ENCODE measurements at regions not wholly inside any gene's neighbourhood (a gene's known extent, or its start where the extent isn't known, plus 50 kb on each side); places are given as distances from the start of the nearest gene placed in this dataset.
A peak's percentile ranks its signal among the peaks of the same experiment; 100 is the strongest.

DNA sequence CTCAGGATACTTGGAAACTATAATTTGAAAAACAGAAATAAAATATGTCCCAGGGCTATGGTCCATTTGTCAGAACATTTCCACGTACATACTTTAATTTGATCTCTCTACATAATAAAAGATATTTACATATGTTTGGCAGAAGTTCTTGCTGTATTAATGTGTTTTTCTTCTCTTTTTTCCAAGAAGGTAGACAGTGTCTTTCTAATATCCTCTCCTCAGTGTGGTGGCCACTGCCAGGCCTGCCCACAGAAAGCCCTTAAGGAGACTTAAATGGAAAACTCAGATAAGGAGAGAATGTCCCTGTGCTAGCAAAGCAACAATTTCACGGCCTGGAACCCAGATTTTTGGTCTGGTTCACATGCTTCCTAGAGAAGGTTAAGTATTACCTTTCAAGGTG lies 76.5 kb upstream of the ARHGEF26 start:
- H3K9me3 ChIP-seq (ENCODE audit: control insufficient read depth, low read length): no peaks in the 10 kb centered on the region
- H3K4me1 ChIP-seq (ENCODE audit: control insufficient read depth, insufficient read depth, low read length): no peaks in the 10 kb centered on the region
- H3K9ac ChIP-seq (ENCODE audit: low read length): no peak overlapping the region
- H3K27me3 ChIP-seq (replicated peaks; ENCODE audit: control insufficient read depth, insufficient read depth, low read length): no peaks in the 10 kb centered on the region
- H3K36me3 ChIP-seq (ENCODE audit: control insufficient read depth, insufficient read depth, low read length, severe bottlenecking): no peaks in the 10 kb centered on the region
- no peak for DNase-seq (ENCODE audit: low read depth)
- H3K4me3 ChIP-seq (ENCODE audit: low read length): no peak overlapping the region

DNA sequence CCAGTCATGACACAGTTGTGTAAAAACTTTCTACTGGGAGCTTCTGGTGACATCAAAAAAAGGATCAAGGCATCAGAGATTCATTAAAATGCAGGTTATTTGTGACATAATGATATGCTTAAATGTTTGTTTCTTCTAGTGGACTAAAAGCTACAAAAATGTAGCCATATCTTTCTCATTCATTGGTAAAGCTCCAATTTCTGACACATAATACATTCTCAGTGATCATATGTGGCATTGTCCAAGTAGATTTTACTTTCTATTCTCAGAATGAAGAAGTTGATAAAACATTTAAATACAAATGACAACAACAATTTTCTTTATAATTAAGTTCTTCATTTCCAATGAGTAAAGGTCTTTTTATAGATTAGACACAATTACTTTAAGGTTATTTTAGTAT lies 71.0 kb upstream of the ARHGEF26 start:
- H3K36me3 ChIP-seq (ENCODE audit: control insufficient read depth, insufficient read depth, low read length, severe bottlenecking): no peaks in the 10 kb centered on the region
- H3K4me3 ChIP-seq (ENCODE audit: low read length): no peak overlapping the region
- no peak for DNase-seq (ENCODE audit: low read depth)
- no peaks in the 10 kb centered on the region for H3K9me3 ChIP-seq (ENCODE audit: control insufficient read depth, low read length)
- H3K27me3 ChIP-seq (replicated peaks; ENCODE audit: control insufficient read depth, insufficient read depth, low read length): no peaks in the 10 kb centered on the region
- peaks cover 8% of the 10 kb centered on the region for H3K4me1 ChIP-seq (ENCODE audit: control insufficient read depth, insufficient read depth, low read length)
- H3K9ac ChIP-seq (ENCODE audit: low read length): no peak overlapping the region

DNA sequence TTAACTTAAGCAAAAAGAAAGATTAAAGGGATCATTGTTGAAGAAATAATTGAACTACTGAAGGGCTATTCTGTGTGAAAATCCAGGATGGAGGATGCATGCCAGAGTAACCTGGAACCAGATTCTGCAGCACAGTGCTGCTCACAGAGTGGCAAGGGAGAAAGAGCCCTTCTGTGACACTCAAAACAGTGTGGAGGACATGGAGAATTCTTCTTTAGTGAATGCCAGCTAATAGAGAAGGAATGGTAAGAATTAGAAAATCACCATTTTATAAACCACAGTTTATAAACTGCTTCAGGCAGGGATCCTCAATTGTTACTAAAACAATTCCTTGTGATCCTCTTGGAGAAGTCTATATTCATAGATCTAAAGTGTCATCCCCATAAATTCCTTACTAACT lies 70.4 kb upstream of the ARHGEF26 start:
- H3K4me1 ChIP-seq (ENCODE audit: control insufficient read depth, insufficient read depth, low read length): peaks cover 8% of the 10 kb centered on the region
- H3K4me3 ChIP-seq (ENCODE audit: low read length): no peak overlapping the region
- H3K36me3 ChIP-seq (ENCODE audit: control insufficient read depth, insufficient read depth, low read length, severe bottlenecking): no peaks in the 10 kb centered on the region
- DNase-seq (ENCODE audit: low read depth): no peak
- H3K9me3 ChIP-seq (ENCODE audit: control insufficient read depth, low read length): no peaks in the 10 kb centered on the region
- no peaks in the 10 kb centered on the region for H3K27me3 ChIP-seq (replicated peaks; ENCODE audit: control insufficient read depth, insufficient read depth, low read length)
- H3K9ac ChIP-seq (ENCODE audit: low read length): no peak overlapping the region

DNA sequence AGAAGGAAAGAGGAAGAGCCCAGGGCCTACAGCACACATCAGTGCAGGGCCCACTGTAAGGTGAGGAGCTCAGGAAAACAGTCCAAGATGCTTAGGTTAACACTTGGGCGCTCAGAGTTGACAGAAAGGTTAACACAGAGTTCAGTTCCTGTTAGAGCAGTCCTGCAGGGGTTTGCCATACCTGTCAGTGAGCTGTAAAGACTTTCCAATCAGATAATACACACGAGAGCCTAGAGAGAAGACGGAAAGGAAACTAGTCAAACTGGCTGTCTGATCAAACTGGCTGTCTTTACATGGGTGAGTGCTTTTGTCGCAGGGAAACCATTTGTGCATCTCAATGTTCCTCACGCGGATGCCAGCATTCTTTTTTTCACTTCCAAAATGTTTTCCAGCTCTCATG lies 61.4 kb upstream of the ARHGEF26 start:
- Histone ChIP-seq H3K27me3 (replicated peaks; ENCODE audit: control insufficient read depth, insufficient read depth, low read length) (no peaks in the 10 kb centered on the region), H3K9ac (ENCODE audit: low read length) (peak overlapping the region; percentile 34), H3K4me1 (ENCODE audit: control insufficient read depth, insufficient read depth, low read length) (peaks cover 17% of the 10 kb centered on the region), H3K4me3 (ENCODE audit: low read length) (peak overlapping the region; percentile 37), H3K9me3 (ENCODE audit: control insufficient read depth, low read length) (no peaks in the 10 kb centered on the region), H3K36me3 (ENCODE audit: control insufficient read depth, insufficient read depth, low read length, severe bottlenecking) (no peaks in the 10 kb centered on the region)
- DNase-seq (ENCODE audit: low read depth): no peak

DNA sequence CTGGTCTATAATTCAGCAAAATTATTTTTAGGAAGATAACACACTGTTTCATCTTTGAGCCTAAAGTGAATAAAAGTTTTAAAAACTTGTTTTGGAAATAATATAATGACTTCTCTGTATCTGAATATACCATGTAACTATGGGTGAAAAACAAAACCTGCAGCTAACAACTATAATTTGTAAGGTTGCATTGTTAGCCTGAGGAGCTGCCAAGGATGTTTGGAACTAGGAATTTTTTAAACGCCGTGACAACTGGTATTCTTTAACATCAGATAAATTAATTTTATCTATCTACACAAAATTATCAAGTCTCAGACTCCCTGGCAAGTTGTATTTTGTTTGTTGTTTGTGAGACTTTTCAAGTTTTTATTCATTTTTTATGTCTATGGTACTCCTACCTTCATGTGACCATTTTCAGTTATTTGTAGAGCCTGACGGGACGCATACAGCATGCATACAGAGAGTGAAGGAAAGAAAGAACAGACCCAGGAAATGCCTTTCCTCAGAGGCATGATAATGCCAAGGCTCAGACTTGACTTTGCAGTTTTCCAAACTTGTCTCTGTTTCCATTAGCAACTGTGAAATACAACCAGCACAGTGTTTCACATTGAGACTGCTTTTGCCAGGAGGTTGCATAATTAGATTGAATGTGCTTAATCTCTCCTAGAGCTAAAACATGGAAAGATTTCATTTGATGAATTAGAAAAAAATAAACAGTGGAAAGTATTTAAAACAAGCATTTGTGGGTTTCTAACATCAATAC lies 60.8 kb upstream of the ARHGEF26 start:
- peak overlapping the region; percentile 37 for H3K4me3 ChIP-seq (ENCODE audit: low read length)
- peaks cover 17% of the 10 kb centered on the region for H3K4me1 ChIP-seq (ENCODE audit: control insufficient read depth, insufficient read depth, low read length)
- H3K27me3 ChIP-seq (replicated peaks; ENCODE audit: control insufficient read depth, insufficient read depth, low read length): no peaks in the 10 kb centered on the region
- H3K9ac ChIP-seq (ENCODE audit: low read length): peak overlapping the region; percentile 34
- no peaks in the 10 kb centered on the region for H3K9me3 ChIP-seq (ENCODE audit: control insufficient read depth, low read length)
- DNase-seq (ENCODE audit: low read depth): peak; percentile 59
- no peaks in the 10 kb centered on the region for H3K36me3 ChIP-seq (ENCODE audit: control insufficient read depth, insufficient read depth, low read length, severe bottlenecking)

DNA sequence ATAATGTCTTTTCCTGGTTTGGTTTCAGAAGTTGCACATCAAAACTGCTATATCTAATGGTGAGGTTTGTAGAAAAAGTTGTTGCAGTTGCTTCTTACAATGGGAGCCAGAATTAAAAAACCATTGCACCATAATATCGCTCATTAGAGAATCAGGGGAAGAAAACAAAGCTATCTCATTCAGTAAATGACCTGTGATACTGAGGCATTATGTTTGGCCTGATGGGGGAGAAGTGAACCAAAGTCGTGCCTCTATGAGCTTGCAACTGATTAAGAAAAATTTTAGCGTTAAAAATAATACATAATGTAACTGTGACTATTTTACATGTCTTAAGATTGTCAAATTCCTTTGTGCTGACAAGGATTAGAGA lies 60.2 kb upstream of the ARHGEF26 start:
- H3K36me3 ChIP-seq (ENCODE audit: control insufficient read depth, insufficient read depth, low read length, severe bottlenecking): no peaks in the 10 kb centered on the region
- no peaks in the 10 kb centered on the region for H3K27me3 ChIP-seq (replicated peaks; ENCODE audit: control insufficient read depth, insufficient read depth, low read length)
- H3K9ac ChIP-seq (ENCODE audit: low read length): no peak overlapping the region
- H3K4me3 ChIP-seq (ENCODE audit: low read length): peak overlapping the region; percentile 29
- peaks cover 17% of the 10 kb centered on the region for H3K4me1 ChIP-seq (ENCODE audit: control insufficient read depth, insufficient read depth, low read length)
- no peak for DNase-seq (ENCODE audit: low read depth)
- H3K9me3 ChIP-seq (ENCODE audit: control insufficient read depth, low read length): no peaks in the 10 kb centered on the region

- Histone ChIP-seq H3K36me3 (ENCODE audit: control insufficient read depth, insufficient read depth, low read length, severe bottlenecking) (no peaks in the 10 kb centered on the region), H3K9me3 (ENCODE audit: control insufficient read depth, low read length) (no peaks in the 10 kb centered on the region), H3K9ac (ENCODE audit: low read length) (no peak overlapping the region), H3K27me3 (replicated peaks; ENCODE audit: control insufficient read depth, insufficient read depth, low read length) (no peaks in the 10 kb centered on the region), H3K4me1 (ENCODE audit: control insufficient read depth, insufficient read depth, low read length) (peaks cover 17% of the 10 kb centered on the region), H3K4me3 (ENCODE audit: low read length) (no peak overlapping the region)
- DNase-seq (ENCODE audit: low read depth): no peak
These were observed 58.7 kb upstream of the ARHGEF26 start for GRCh38 chr3:154062513-154062912.

DNA sequence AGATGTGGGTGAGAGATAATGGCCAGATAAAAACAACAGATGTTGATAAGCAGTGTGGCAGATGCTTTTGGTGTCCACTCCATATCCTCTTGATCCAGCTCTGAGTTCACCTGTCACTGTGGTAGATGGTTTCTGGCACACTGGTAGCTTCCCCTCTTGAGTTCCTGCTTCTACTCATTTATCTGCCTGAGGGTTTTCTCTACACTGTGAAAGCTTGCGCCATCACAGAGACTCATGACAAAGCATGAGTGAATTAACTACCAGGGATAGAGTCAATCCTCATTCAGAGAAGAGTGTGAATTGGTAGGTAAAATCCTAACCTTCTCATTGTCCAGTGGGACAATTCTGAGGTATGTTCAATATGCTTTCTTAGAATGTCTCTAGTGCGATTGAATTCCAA lies 50.0 kb upstream of the ARHGEF26 start:
- H3K4me3 ChIP-seq (ENCODE audit: low read length): no peak overlapping the region
- DNase-seq (ENCODE audit: low read depth): no peak

More for the DNA sequence above, 50.0 kb upstream of the ARHGEF26 start:
- peaks cover 5% of the 10 kb centered on the region for H3K9me3 ChIP-seq (ENCODE audit: control insufficient read depth, low read length)
- H3K36me3 ChIP-seq (ENCODE audit: control insufficient read depth, insufficient read depth, low read length, severe bottlenecking): no peaks in the 10 kb centered on the region
- no peaks in the 10 kb centered on the region for H3K27me3 ChIP-seq (replicated peaks; ENCODE audit: control insufficient read depth, insufficient read depth, low read length)
- no peaks in the 10 kb centered on the region for H3K4me1 ChIP-seq (ENCODE audit: control insufficient read depth, insufficient read depth, low read length)
- no peak overlapping the region for H3K9ac ChIP-seq (ENCODE audit: low read length)

All from adipocyte (in vitro differentiated cells).